Neuronal stem cell (in vitro differentiated cells): ENCODE measurements at regions not wholly inside any gene's neighbourhood (a gene's known extent, or its start where the extent isn't known, plus 50 kb on each side); places are given as distances from the start of the nearest gene placed in this dataset.
"Not testable (repeated sequence)": the region's sequence is repeated elsewhere in the genome, so short reads cannot be mapped to it uniquely, and the experiment has no call there.

Experiments
- DNase-seq: peaks from one replicate; pipeline ENCODE4 v3.0.0-alpha.2; 2013; ENCODE audit warnings: low spot score
- H2AFZ ChIP-seq: one replicate; pipeline ENCODE4 v1.6.1; 2013; ENCODE audit warnings: mild to moderate bottlenecking, low read length, inconsistent platforms
- H2AK5ac ChIP-seq: 2 replicates; pipeline ENCODE4 v1.6.1; 2013; ENCODE audit warnings: low read depth, mild to moderate bottlenecking, inconsistent platforms, low read length, moderate library complexity, mixed read lengths
- H2BK120ac ChIP-seq: 2 replicates; pipeline ENCODE4 v1.6.1; 2013; ENCODE audit warnings: low read depth, mild to moderate bottlenecking, inconsistent platforms, low read length, moderate library complexity, mixed read lengths
- H2BK12ac ChIP-seq: one replicate; pipeline ENCODE4 v1.6.1; 2013; ENCODE audit warnings: low read length, inconsistent platforms
- H2BK15ac ChIP-seq: 2 replicates; pipeline ENCODE4 v1.6.1; 2013; ENCODE audit warnings: mild to moderate bottlenecking, low read length, inconsistent platforms, mixed read lengths
- H2BK5ac ChIP-seq: one replicate; pipeline ENCODE4 v1.6.1; 2013; ENCODE audit warnings: inconsistent platforms, mild to moderate bottlenecking, low read length, moderate library complexity
- H3K14ac ChIP-seq: one replicate; pipeline ENCODE4 v1.6.1; 2013; ENCODE audit warnings: low read length, inconsistent platforms
- H3K18ac ChIP-seq: 2 replicates; pipeline ENCODE4 v1.6.1; 2013; ENCODE audit warnings: low read length, inconsistent platforms
- H3K23ac ChIP-seq: 2 replicates; pipeline ENCODE4 v1.6.1; 2013; ENCODE audit warnings: low read depth, mild to moderate bottlenecking, mixed read lengths, low read length, inconsistent platforms; ENCODE audit not compliant: poor library complexity
- H3K27ac ChIP-seq: replicated peaks from 3 replicates; pipeline ENCODE4 v1.5.1; 2013; ENCODE audit warnings: low read length, inconsistent platforms
- H3K27me3 ChIP-seq, 3 experiments: 2 replicates each; pipeline ENCODE4 v1.6.1; 2013; ENCODE audit warnings: low read length in 3 of 3, mild to moderate bottlenecking in 2 of 3, inconsistent platforms in 1 of 3, low read depth in 1 of 3, mixed read lengths in 1 of 3, moderate library complexity in 1 of 3; ENCODE audit not compliant: control insufficient read depth in 3 of 3, insufficient read depth in 3 of 3
- H3K36me3 ChIP-seq, 2 donors: replicated peaks in 1 of 2; 2 replicates each; pipeline ENCODE4 v1.6.1; 2013; ENCODE audit warnings: low read length in 2 of 2; ENCODE audit not compliant: control insufficient read depth in 2 of 2, insufficient read depth in 2 of 2
- H3K4ac ChIP-seq: 2 replicates; pipeline ENCODE4 v1.6.1; 2013; ENCODE audit warnings: inconsistent platforms, mild to moderate bottlenecking, low read length, moderate library complexity
- H3K4me1 ChIP-seq, 2 donors: 1 replicate in 1 of 2; 2 replicates in 1 of 2; pipeline ENCODE4 v1.6.1; 2013; ENCODE audit warnings: low read length in 2 of 2, low read depth in 1 of 2; ENCODE audit not compliant: control insufficient read depth in 2 of 2, insufficient read depth in 1 of 2
- H3K4me2 ChIP-seq: one replicate; pipeline ENCODE4 v1.6.1; 2013; ENCODE audit warnings: mild to moderate bottlenecking, low read length, inconsistent platforms; ENCODE audit not compliant: insufficient read depth, poor library complexity, severe bottlenecking
- H3K4me3 ChIP-seq, 2 donors: 2 replicates each; pipeline ENCODE4 v1.5.1; 2013; ENCODE audit warnings: low read length in 2 of 2, mild to moderate bottlenecking in 2 of 2, inconsistent platforms in 1 of 2, moderate library complexity in 1 of 2
- H3K79me1 ChIP-seq: one replicate; pipeline ENCODE4 v1.6.1; 2013; ENCODE audit warnings: low read depth, mild to moderate bottlenecking, inconsistent platforms, low read length, moderate library complexity
- H3K9ac ChIP-seq: one replicate; pipeline ENCODE4 v1.6.1; 2013; ENCODE audit warnings: mild to moderate bottlenecking, low read depth, low read length, inconsistent platforms; ENCODE audit not compliant: poor library complexity
- H3K9me3 ChIP-seq, 2 donors: replicated peaks in 1 of 2; 2 replicates each; pipeline versions ENCODE3 to v1.6.1; 2013; ENCODE audit warnings: low read length in 2 of 2, mild to moderate bottlenecking in 2 of 2, inconsistent platforms in 1 of 2, low read depth in 1 of 2, mixed read lengths in 1 of 2, moderate library complexity in 1 of 2; ENCODE audit not compliant: control insufficient read depth in 2 of 2, insufficient read depth in 1 of 2
- H4K8ac ChIP-seq: one replicate; pipeline ENCODE4 v1.6.1; 2013; ENCODE audit warnings: low read depth, mild to moderate bottlenecking, inconsistent platforms, low read length, moderate library complexity
- H4K91ac ChIP-seq: one replicate; pipeline ENCODE4 v1.6.1; 2013; ENCODE audit warnings: low read length, low read depth, mild to moderate bottlenecking, inconsistent platforms; ENCODE audit not compliant: poor library complexity
- WGBS, 2 donors: extraction: QIAGEN DNeasy Blood & Tissue Kit; methylation state at CpG; one replicate each; pipeline ENCODE4 v1.1.7; 2013; ENCODE audit warnings: missing lambda C conversion rate in 2 of 2, mixed read lengths in 1 of 2; ENCODE audit not compliant: insufficient read length in 2 of 2, insufficient replicate concordance in 1 of 2; ENCODE audit errors: extremely low coverage in 2 of 2; 5-methylcytosine and 5-hydroxymethylcytosine counted together

DNA sequence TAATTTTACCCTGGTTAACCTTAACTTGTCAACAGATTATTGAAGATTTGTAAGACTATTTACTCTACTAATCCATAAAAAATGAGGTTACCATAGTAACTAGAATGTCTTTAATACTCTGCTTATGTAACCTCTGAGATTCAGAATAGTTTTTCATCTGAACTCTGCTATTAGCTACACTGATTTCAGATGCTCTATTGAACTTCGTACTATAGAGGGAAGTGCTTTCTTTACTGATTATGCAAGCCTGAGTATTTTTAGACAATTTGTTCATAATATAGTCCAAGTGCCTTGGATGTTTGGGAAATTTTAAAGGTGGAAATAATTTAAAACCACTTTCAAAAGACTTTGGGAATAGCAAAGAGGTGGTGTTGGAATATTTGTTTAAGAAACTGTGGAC lies 107.9 kb upstream of the GBE1 start:
- Histone ChIP-seq H4K91ac (no peak overlapping the region), H2AK5ac (no peak overlapping the region), H3K9ac (no peak overlapping the region), H3K36me3 (no peaks in the 10 kb centered on the region), H3K9me3 (no peaks in the 10 kb centered on the region), H3K27me3 (no peaks in the 10 kb centered on the region), H3K79me1 (no peaks in the 10 kb centered on the region), H2BK5ac (no peak overlapping the region), H2BK120ac (no peak overlapping the region), H3K23ac (no peak overlapping the region), H3K27ac (no peak overlapping the region), H3K4me1 (peaks cover 0 to 2% of the 10 kb centered on the region in 2 donors), H3K4ac (no peak overlapping the region), H4K8ac (no peak overlapping the region), H2BK15ac (no peak overlapping the region), H3K18ac (no peak overlapping the region), H3K4me3 (no peak overlapping the region), H2BK12ac (no peak overlapping the region), H3K14ac (no peak overlapping the region), H3K4me2 (no peak overlapping the region), H2AFZ (no peak overlapping the region)
- no peak for DNase-seq
- no CpG with 5 or more reads among the region's 1 CpG for WGBS, 2 donors

DNA sequence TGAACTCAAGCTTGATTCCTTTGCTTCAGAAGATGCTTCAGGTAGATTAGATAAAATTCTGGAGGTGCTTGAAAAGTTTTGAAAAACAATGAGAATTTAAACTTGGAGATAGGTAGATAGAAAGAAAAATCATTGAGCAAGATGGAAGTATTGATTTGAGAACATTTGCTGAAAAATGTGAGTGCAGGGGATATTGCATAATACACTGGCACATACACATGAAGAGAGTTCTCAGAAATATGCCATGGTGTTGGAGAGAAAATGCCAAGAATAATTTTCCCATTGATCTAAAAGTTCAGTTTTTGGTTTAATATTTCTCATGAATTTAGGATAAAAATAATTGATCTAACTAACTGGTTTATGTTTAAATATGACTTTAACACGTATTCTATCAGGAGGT lies 107.2 kb upstream of the GBE1 start:
- WGBS, 2 donors: no CpG with 5 or more reads among the region's 1 CpG
- H4K8ac ChIP-seq: no peak overlapping the region
- H2AK5ac ChIP-seq: no peak overlapping the region
- H2BK120ac ChIP-seq: no peak overlapping the region
- H3K27me3 ChIP-seq: no peaks in the 10 kb centered on the region
- H3K9me3 ChIP-seq: no peaks in the 10 kb centered on the region
- no peaks in the 10 kb centered on the region for H3K36me3 ChIP-seq
- no peak overlapping the region for H4K91ac ChIP-seq
- H2BK12ac ChIP-seq: no peak overlapping the region
- no peaks in the 10 kb centered on the region for H3K79me1 ChIP-seq
- no peak overlapping the region for H2BK15ac ChIP-seq
- no peak overlapping the region for H3K18ac ChIP-seq
- DNase-seq: no peak
- no peak overlapping the region for H3K27ac ChIP-seq
- H2AFZ ChIP-seq: no peak overlapping the region
- no peak overlapping the region for H3K23ac ChIP-seq
- no peak overlapping the region for H3K4me2 ChIP-seq
- H3K14ac ChIP-seq: no peak overlapping the region
- no peak overlapping the region for H3K4me3 ChIP-seq
- no peak overlapping the region for H3K4ac ChIP-seq
- H2BK5ac ChIP-seq: no peak overlapping the region
- peaks cover 2 to 3% of the 10 kb centered on the region in 2 donors for H3K4me1 ChIP-seq
- no peak overlapping the region for H3K9ac ChIP-seq

DNA sequence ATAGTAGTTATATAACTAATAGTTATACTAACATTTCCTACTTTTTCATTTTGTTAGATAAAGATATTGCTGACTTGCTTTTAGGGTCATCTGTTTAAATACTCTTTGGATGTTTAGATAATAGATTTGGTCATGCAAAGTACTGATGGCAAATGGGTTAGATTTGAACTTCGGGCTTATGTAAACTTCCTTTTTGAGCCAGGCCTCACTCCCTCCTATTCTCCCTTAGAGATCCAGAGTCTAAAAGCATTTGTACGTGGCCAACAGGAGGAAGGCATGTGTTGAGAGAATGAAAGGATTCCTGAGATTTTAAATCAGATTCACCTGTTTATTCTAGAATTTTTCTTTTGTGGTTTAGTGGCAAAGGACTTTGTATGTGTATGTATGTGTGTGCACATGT lies 106.4 kb upstream of the GBE1 start:
- no peak overlapping the region for H3K4me3 ChIP-seq
- no peak overlapping the region for H2AFZ ChIP-seq
- H4K8ac ChIP-seq: no peak overlapping the region
- H2BK5ac ChIP-seq: no peak overlapping the region
- H2BK120ac ChIP-seq: no peak overlapping the region
- H3K14ac ChIP-seq: no peak overlapping the region
- no CpG with 5 or more reads among the region's 2 CpGs for WGBS, 2 donors
- no peak for DNase-seq
- H2AK5ac ChIP-seq: no peak overlapping the region
- H3K27ac ChIP-seq: no peak overlapping the region
- H4K91ac ChIP-seq: no peak overlapping the region
- H3K36me3 ChIP-seq: no peaks in the 10 kb centered on the region
- H3K27me3 ChIP-seq: no peaks in the 10 kb centered on the region
- no peak overlapping the region for H3K18ac ChIP-seq
- no peaks in the 10 kb centered on the region for H3K79me1 ChIP-seq
- no peaks in the 10 kb centered on the region for H3K9me3 ChIP-seq
- H2BK12ac ChIP-seq: no peak overlapping the region
- no peak overlapping the region for H3K4ac ChIP-seq
- H3K9ac ChIP-seq: no peak overlapping the region
- H3K4me2 ChIP-seq: no peak overlapping the region
- no peak overlapping the region for H2BK15ac ChIP-seq
- H3K4me1 ChIP-seq: peaks cover 2 to 3% of the 10 kb centered on the region in 2 donors
- no peak overlapping the region for H3K23ac ChIP-seq

DNA sequence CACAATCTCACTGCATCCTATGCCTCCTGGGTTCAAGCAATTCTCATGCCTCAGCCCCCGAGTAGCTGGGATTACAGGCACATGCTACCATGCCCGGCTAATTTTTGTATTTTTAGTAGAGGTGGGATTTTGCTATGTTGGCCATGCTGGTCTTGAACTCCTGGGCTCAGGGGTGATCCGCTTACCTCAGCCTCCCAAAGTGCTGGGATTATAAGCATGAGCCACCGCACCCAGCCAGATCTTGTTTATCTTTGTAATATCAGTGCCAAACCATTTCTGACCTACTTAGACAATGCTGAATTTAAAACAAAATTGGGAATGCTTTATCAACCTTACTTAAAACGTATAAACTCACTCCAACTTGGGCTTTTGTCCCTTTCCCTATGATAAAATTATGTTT lies 103.7 kb upstream of the GBE1 start:
- not testable (repeated sequence) for H2BK12ac ChIP-seq, H3K4ac ChIP-seq, H3K36me3 ChIP-seq, H3K27me3 ChIP-seq, H3K23ac ChIP-seq, H2BK5ac ChIP-seq, H3K9ac ChIP-seq, H3K9me3 ChIP-seq, H2AFZ ChIP-seq, H3K27ac ChIP-seq, H3K4me2 ChIP-seq, H3K4me1 ChIP-seq, H3K14ac ChIP-seq, H2BK120ac ChIP-seq, H4K8ac ChIP-seq, H3K18ac ChIP-seq, H3K4me3 ChIP-seq, H3K79me1 ChIP-seq, H2BK15ac ChIP-seq, H4K91ac ChIP-seq, DNase-seq, H2AK5ac ChIP-seq
- WGBS, 2 donors: no CpG with 5 or more reads among the region's 5 CpGs
